HEK293 (cell line): ENCODE measurements at regions not wholly inside any gene's neighbourhood (a gene's known extent, or its start where the extent isn't known, plus 50 kb on each side); places are given as distances from the start of the nearest gene placed in this dataset.

ENCODE experiments used
- ELK4 ChIP-seq: IDR thresholded peaks from 2 replicates; pipeline ENCODE4 v1.6.1; 2011; ENCODE audit warnings: mild to moderate bottlenecking, low read depth, low read length, borderline replicate concordance
- GLI2 ChIP-seq: fragments of 450-650 bp; formaldehyde crosslinking; IDR thresholded peaks from 2 replicates; pipeline ENCODE4; 2017; ENCODE audit warnings: missing biosample characterization, missing genetic modification characterization, low read depth, borderline replicate concordance
- KLF10 ChIP-seq: fragments of 450-650 bp; IDR thresholded peaks from 2 replicates; pipeline ENCODE4 v1.5.1; 2018; ENCODE audit warnings: missing biosample characterization, mild to moderate bottlenecking, missing genetic modification characterization
- KLF16 ChIP-seq: fragments of 450-650 bp; formaldehyde crosslinking; IDR thresholded peaks from 2 replicates; pipeline ENCODE4 v1.5.1; 2017; ENCODE audit warnings: missing biosample characterization, missing genetic modification characterization
- OSR2 ChIP-seq: fragments of 450-650 bp; formaldehyde crosslinking; IDR thresholded peaks from 2 replicates; pipeline ENCODE4 v1.5.1; 2016; ENCODE audit warnings: missing biosample characterization, missing genetic modification characterization
- OVOL3 ChIP-seq: fragments of 450-650 bp; formaldehyde crosslinking; IDR thresholded peaks from 2 replicates; pipeline ENCODE4 v1.5.1; 2016; ENCODE audit warnings: missing biosample characterization, missing genetic modification characterization
- PATZ1 ChIP-seq: fragments of 450-650 bp; formaldehyde crosslinking; IDR thresholded peaks from 2 replicates; pipeline ENCODE4 v1.5.1; 2016; ENCODE audit warnings: missing biosample characterization, missing genetic modification characterization
- PRDM4 ChIP-seq: fragments of 450-650 bp; formaldehyde crosslinking; IDR thresholded peaks from 2 replicates; pipeline ENCODE4 v1.5.1; 2017; ENCODE audit warnings: missing biosample characterization, missing genetic modification characterization
- SP2 ChIP-seq: fragments of 450-650 bp; formaldehyde crosslinking; IDR thresholded peaks from 2 replicates; pipeline ENCODE4 v1.5.1; 2016; ENCODE audit warnings: missing biosample characterization, missing genetic modification characterization
- ZBTB1 ChIP-seq: fragments of 450-650 bp; formaldehyde crosslinking; IDR thresholded peaks from 2 replicates; pipeline ENCODE4 v1.5.1; 2016; ENCODE audit warnings: missing biosample characterization, missing genetic modification characterization
- ZBTB44 ChIP-seq: fragments of 450-650 bp; IDR thresholded peaks from 2 replicates; pipeline ENCODE4 v1.5.1; 2018; ENCODE audit warnings: missing biosample characterization, mild to moderate bottlenecking, missing genetic modification characterization
- ZBTB49 ChIP-seq: fragments of 450-650 bp; formaldehyde crosslinking; IDR thresholded peaks from 2 replicates; pipeline ENCODE4 v1.5.1; 2016; ENCODE audit warnings: missing biosample characterization, missing genetic modification characterization, low read depth
- ZFHX2 ChIP-seq: fragments of 450-650 bp; formaldehyde crosslinking; conservative IDR thresholded peaks from 2 replicates; pipeline ENCODE4 v1.5.1; 2016; ENCODE audit warnings: missing biosample characterization, missing genetic modification characterization
- ZFP37 ChIP-seq: fragments of 450-650 bp; formaldehyde crosslinking; IDR thresholded peaks from 2 replicates; pipeline ENCODE4 v1.5.1; 2016; ENCODE audit warnings: missing biosample characterization, missing genetic modification characterization
- ZNF155 ChIP-seq: fragments of 450-650 bp; formaldehyde crosslinking; IDR thresholded peaks from 2 replicates; pipeline ENCODE4 v1.5.1; 2016; ENCODE audit warnings: missing biosample characterization, missing genetic modification characterization
- ZNF157 ChIP-seq: fragments of 450-650 bp; formaldehyde crosslinking; IDR thresholded peaks from 2 replicates; pipeline ENCODE4 v1.5.1; 2016; ENCODE audit warnings: missing biosample characterization, missing genetic modification characterization
- ZNF175 ChIP-seq: fragments of 450-650 bp; formaldehyde crosslinking; IDR thresholded peaks from 2 replicates; pipeline ENCODE4 v1.5.1; 2016; ENCODE audit warnings: missing biosample characterization, missing genetic modification characterization
- ZNF184 ChIP-seq: fragments of 450-650 bp; IDR thresholded peaks from 2 replicates; pipeline ENCODE4 v1.5.1; 2018; ENCODE audit warnings: missing biosample characterization, mild to moderate bottlenecking, missing genetic modification characterization
- ZNF26 ChIP-seq: fragments of 450-650 bp; formaldehyde crosslinking; IDR thresholded peaks from 2 replicates; pipeline ENCODE4 v1.5.1; 2016; ENCODE audit warnings: missing biosample characterization, missing genetic modification characterization
- ZNF391 ChIP-seq: fragments of 450-650 bp; formaldehyde crosslinking; IDR thresholded peaks from 2 replicates; pipeline ENCODE4 v1.5.1; 2016; ENCODE audit warnings: low read depth, missing biosample characterization, missing genetic modification characterization, borderline replicate concordance
- ZNF398 ChIP-seq: fragments of 450-650 bp; formaldehyde crosslinking; IDR thresholded peaks from 2 replicates; pipeline ENCODE4 v1.5.1; 2017; ENCODE audit warnings: missing biosample characterization, missing genetic modification characterization
- ZNF48 ChIP-seq: fragments of 450-650 bp; formaldehyde crosslinking; IDR thresholded peaks from 2 replicates; pipeline ENCODE4 v1.5.1; 2016; ENCODE audit warnings: missing biosample characterization, missing genetic modification characterization
- ZNF585B ChIP-seq: fragments of 450-650 bp; formaldehyde crosslinking; IDR thresholded peaks from 2 replicates; pipeline ENCODE4 v1.5.1; 2016; ENCODE audit warnings: missing biosample characterization, missing genetic modification characterization
- ZNF768 ChIP-seq: fragments of 450-650 bp; formaldehyde crosslinking; IDR thresholded peaks from 2 replicates; pipeline ENCODE4 v1.5.1; 2018; ENCODE audit warnings: missing biosample characterization, mild to moderate bottlenecking, missing genetic modification characterization
- ZNF777 ChIP-seq: fragments of 450-650 bp; formaldehyde crosslinking; IDR thresholded peaks from 2 replicates; pipeline ENCODE4 v1.5.1; 2017; ENCODE audit warnings: missing biosample characterization, missing genetic modification characterization, borderline replicate concordance
- ZSCAN16 ChIP-seq: fragments of 450-650 bp; formaldehyde crosslinking; IDR thresholded peaks from 2 replicates; pipeline ENCODE4 v1.5.1; 2016; ENCODE audit warnings: missing biosample characterization, missing genetic modification characterization

- TF ChIP-seq ZNF48 (tag by site-specific recombination), result no peak
- no peak for TF ChIP-seq ZSCAN16 (tag by site-specific recombination)
- TF ChIP-seq ZBTB49 (tag by site-specific recombination), result no peak
- TF ChIP-seq ZNF391 (tag by site-specific recombination), result no peak
- no peak for TF ChIP-seq OSR2
- peak; percentile 85 for TF ChIP-seq PRDM4 (tag by site-specific recombination)
- TF ChIP-seq PATZ1, result peak; percentile 17; the same call in 1 of the 2 replicates
- no peak for TF ChIP-seq OVOL3 (tag by site-specific recombination)
- TF ChIP-seq GLI2, result no peak
- no peak for TF ChIP-seq ZBTB1
- peak; percentile 19; the same call in 1 of the 2 replicates for TF ChIP-seq ZNF777 (tag by site-specific recombination)
- TF ChIP-seq ZNF157 (tag by site-specific recombination), result no peak
- no peak for TF ChIP-seq KLF10 (tag by site-specific recombination)
- TF ChIP-seq ZBTB44 (tag by site-specific recombination), result no peak
- TF ChIP-seq ZNF26 (tag by site-specific recombination), result no peak
- TF ChIP-seq ZNF175 (tag by site-specific recombination), result no peak
- no peak for TF ChIP-seq KLF16 (tag by site-specific recombination)
- TF ChIP-seq ZFP37 (tag by site-specific recombination), result no peak
- TF ChIP-seq ELK4, result no peak
- no peak for TF ChIP-seq ZFHX2 (tag by site-specific recombination)
- no peak for TF ChIP-seq ZNF155
- no peak for TF ChIP-seq SP2
- no peak for TF ChIP-seq ZNF768 (tag by site-specific recombination)
- peak; percentile 8; the same call in 1 of the 2 replicates for TF ChIP-seq ZNF398 (tag by site-specific recombination)
- no peak for TF ChIP-seq ZNF184 (tag by site-specific recombination)
- TF ChIP-seq ZNF585B (tag by site-specific recombination), result no peak
Observed at GRCh38 chr3:28575746-28576613, 227.4 kb upstream of the AZI2 start (continued).
